GM12865 (cell line): ENCODE measurements at regions not wholly inside any gene's neighbourhood (a gene's known extent, or its start where the extent isn't known, plus 50 kb on each side); places are given as distances from the start of the nearest gene placed in this dataset.

Experiments used
- DNase-seq: peaks from one replicate; pipeline ENCODE4 v3.0.0; 2010; ENCODE audit warnings: low read depth
- H3K4me3 ChIP-seq: 2 replicates; pipeline ENCODE4 v1.5.1; 2011; ENCODE audit warnings: mild to moderate bottlenecking, low read depth, low read length, control low read depth
- CTCF ChIP-seq: IDR thresholded peaks from 2 replicates; pipeline ENCODE4 v1.5.1; 2011; ENCODE audit warnings: low read length, control low read depth, low read depth, inconsistent platforms; ENCODE audit not compliant: insufficient read depth; ENCODE audit errors: missing control alignments

DNA sequence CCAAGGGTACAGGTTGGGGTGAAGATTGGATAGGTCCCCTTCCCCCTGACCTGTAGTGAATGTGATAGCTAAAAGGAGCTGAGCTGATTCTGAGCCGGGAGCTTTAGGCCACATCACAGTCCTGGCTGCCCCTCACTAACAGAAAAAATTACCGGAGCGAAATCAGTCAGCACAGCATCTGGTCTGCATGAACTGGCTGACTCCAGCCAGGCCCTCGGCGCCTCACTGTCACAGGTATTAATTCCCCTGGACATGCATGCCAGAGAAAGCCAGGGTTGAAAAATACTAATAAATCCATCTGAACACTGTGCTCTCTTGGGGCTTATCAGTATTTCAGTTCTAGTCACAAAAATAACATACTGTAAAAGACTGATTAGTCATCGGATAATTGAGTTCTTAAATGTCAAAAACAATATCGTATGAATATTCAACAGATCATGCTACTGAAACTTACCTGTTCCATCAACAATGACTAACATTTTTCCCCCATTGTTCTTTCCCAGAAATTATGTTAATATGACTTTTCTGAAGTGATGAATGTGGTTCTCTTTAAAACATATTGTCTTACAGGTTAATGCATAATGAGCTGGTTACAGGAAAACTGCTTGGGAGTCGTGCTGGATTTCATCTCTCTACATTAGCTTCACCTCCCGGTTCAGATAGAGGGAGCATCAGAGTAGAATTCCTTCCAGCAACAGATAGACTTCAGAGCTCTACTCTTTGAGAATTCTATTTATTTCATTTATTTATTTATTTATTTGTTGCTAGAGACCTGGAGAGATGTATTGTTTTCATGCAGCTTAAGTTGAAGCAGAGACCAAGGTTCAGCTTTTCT is 387.7 kb downstream of the NXPE2 start:
- H3K4me3 ChIP-seq = no peak overlapping the region
- DNase-seq = no peak
- TF ChIP-seq CTCF = no peak

DNA sequence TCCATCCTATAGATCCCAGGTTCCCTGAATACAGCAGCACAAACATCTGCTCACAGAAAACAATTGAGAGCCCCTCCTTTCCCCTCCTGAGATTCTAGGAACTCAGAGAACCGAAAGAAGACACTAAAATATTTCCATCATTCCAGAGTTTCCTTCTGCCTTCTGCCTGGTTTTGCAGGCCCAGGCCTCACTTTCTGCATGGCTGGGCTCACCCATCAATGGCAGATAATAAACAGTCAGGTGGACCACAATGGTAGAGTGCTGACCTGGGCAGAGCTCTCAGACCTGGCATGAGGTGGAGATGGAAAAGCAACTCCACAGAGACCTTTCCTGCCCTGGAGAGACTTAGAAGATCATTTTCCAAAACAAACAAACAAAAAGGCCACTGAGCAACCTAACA is 389.1 kb downstream of the NXPE2 start:
- DNase-seq = no peak

GRCh38 chr11:115067900-115068530 is 389.7 kb downstream of the NXPE2 start:
- no peak overlapping the region for H3K4me3 ChIP-seq
- no peak for DNase-seq
- no peak for TF ChIP-seq CTCF

More for the DNA sequence above, 389.1 kb downstream of the NXPE2 start:
- H3K4me3 ChIP-seq = no peak overlapping the region
- no peak for TF ChIP-seq CTCF

GRCh38 chr11:115069599-115069998 is 391.3 kb downstream of the NXPE2 start:
- TF ChIP-seq CTCF = no peak
- DNase-seq = no peak
- H3K4me3 ChIP-seq = no peak overlapping the region

DNA sequence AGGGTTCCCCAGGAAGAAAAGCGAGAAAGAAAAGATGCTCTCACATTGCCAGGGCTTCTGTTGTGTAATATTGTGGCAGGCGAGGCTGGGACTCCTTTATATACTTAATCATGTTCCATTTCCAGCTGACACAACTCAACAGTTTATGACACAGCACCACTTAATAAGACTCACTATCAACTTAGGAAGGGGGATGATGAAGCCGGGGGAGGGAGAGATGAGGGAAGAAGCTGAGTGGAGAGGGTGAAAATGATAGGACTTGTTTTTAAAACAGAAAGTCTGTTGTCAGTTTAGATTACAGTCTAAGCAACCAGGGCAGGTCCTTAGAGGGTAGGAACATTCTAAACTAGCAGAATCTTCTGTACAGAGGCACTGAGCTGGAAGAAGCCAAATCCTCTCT is 397.0 kb downstream of the NXPE2 start:
- TF ChIP-seq CTCF = no peak
- H3K4me3 ChIP-seq = no peak overlapping the region
- DNase-seq = no peak

DNA sequence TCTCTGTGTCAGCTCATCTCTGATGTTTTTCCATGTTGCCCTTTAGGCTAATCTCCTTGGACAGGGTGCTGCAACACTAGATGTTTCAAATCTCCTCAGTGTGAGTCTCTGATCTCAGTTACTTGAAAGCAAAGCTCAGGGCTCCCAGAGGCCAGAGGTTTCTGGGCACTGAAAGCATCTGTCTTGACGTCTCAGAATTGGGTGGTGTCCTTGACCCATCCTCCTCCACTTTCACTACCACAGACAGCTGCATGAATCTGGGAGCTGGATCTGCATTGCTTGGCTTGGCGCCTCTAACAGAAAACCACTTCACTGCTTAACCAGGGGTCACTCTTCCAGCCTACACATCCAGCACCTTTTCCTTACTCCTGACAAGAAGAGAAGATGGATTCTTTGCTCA is 399.4 kb downstream of the NXPE2 start:
- TF ChIP-seq CTCF = no peak
- no peak overlapping the region for H3K4me3 ChIP-seq
- DNase-seq = no peak
